CD4-positive, alpha-beta T cell (primary cell): ENCODE measurements at regions not wholly inside any gene's neighbourhood (a gene's known extent, or its start where the extent isn't known, plus 50 kb on each side); places are given as distances from the start of the nearest gene placed in this dataset.
"Not testable (repeated sequence)": the region's sequence is repeated elsewhere in the genome, so short reads cannot be mapped to it uniquely, and the experiment has no call there.

Source experiments
- ATAC-seq: fragments of 200-7000 bp; cut with Tn5 transposase; one replicate; pipeline ENCODE4 v1.10.0; 2022; ENCODE audit warnings: mild to moderate bottlenecking; ENCODE audit not compliant: poor library complexity
- CTCF ChIA-PET: fragments of 350-600 bp; sonication (Branson Sonifier 250); formaldehyde crosslinking; loops from one replicate; lab custom pipeline; 2021; ENCODE audit warnings: antibody characterized with exemption, inconsistent platforms; lab: Charles Lee
- POLR2A ChIA-PET: fragments of 350-600 bp; sonication (Branson Sonifier 250); formaldehyde crosslinking; loops from one replicate; lab custom pipeline; 2021; ENCODE audit warnings: antibody characterized with exemption, inconsistent platforms; lab: Charles Lee
- DNase-seq, 14 experiments: peaks; one replicate each; pipeline ENCODE4 v3.0.0-alpha.2; 2013 to 2020; ENCODE audit warnings: mixed read lengths in 2 of 14
- H3K27ac ChIP-seq, 2 donors: one replicate each; pipeline versions ENCODE4 v1.5.1 to v1.7.0; 2013; ENCODE audit warnings: low read length in 2 of 2, low read depth in 1 of 2, mild to moderate bottlenecking in 1 of 2
- H3K27me3 ChIP-seq, 2 experiments: 1 replicate in 1 of 2; 2 replicates in 1 of 2; pipeline versions ENCODE4 v1.6.1 to v1.7.0; 2013; ENCODE audit warnings: low read length in 2 of 2, control low read depth in 1 of 2, mild to moderate bottlenecking in 1 of 2, moderate library complexity in 1 of 2; ENCODE audit not compliant: insufficient read depth in 2 of 2, control insufficient read depth in 1 of 2
- H3K36me3 ChIP-seq: one replicate; pipeline ENCODE4 v1.6.1; 2013; ENCODE audit warnings: low read length, control low read depth; ENCODE audit not compliant: insufficient read depth
- H3K4me1 ChIP-seq: one replicate; pipeline ENCODE4 v1.6.1; 2013; ENCODE audit warnings: low read length, control low read depth; ENCODE audit not compliant: insufficient read depth
- H3K4me3 ChIP-seq: one replicate; pipeline ENCODE4 v1.5.1; 2013; ENCODE audit warnings: mild to moderate bottlenecking, low read length, moderate library complexity
- H3K9me3 ChIP-seq, 2 experiments: 1 replicate in 1 of 2; 2 replicates in 1 of 2; pipeline versions ENCODE4 v1.6.1 to v1.7.0; 2013; ENCODE audit warnings: low read length in 2 of 2, mild to moderate bottlenecking in 2 of 2, control low read depth in 1 of 2, moderate library complexity in 1 of 2; ENCODE audit not compliant: control insufficient read depth in 1 of 2, insufficient read depth in 1 of 2
- H3K27ac Mint-ChIP-seq: one replicate; pipeline ENCODE4 v1.8.0; 2020; ENCODE audit warnings: mixed read lengths
- H3K27me3 Mint-ChIP-seq: one replicate; pipeline ENCODE4 v1.8.0; 2021; ENCODE audit warnings: mixed read lengths
- H3K36me3 Mint-ChIP-seq: one replicate; pipeline ENCODE4 v1.8.0; 2021; ENCODE audit warnings: low read depth, mixed read lengths
- H3K4me1 Mint-ChIP-seq: one replicate; pipeline ENCODE4 v1.8.0; 2021; ENCODE audit warnings: low read depth, mixed read lengths
- H3K4me3 Mint-ChIP-seq: one replicate; pipeline ENCODE4 v1.8.0; 2020; ENCODE audit warnings: mild to moderate bottlenecking, mixed read lengths
- H3K9me3 Mint-ChIP-seq: one replicate; pipeline ENCODE4 v1.8.0; 2020; ENCODE audit warnings: mixed read lengths
- intact Hi-C, 2 experiments: fragments of 100-400 bp; cut with DNase I in 1 of 2; cut with micrococcal nuclease in 1 of 2; formaldehyde crosslinking; loops; one replicate each; pipeline versions ENCODE4 v1.15.1 to v1.9.0; 2023 to 2025; cut with DNase I, micrococcal nuclease

GRCh38 chr9:64813072-64813471 lies 471.9 kb downstream of the FOXD4L5 start:
- H3K4me3 ChIP-seq, H3K9me3 Mint-ChIP-seq, H3K27me3 ChIP-seq, H3K27ac Mint-ChIP-seq, H3K4me1 ChIP-seq, H3K27me3 Mint-ChIP-seq, ATAC-seq, H3K4me1 Mint-ChIP-seq, H3K4me3 Mint-ChIP-seq, DNase-seq, intact Hi-C loops, POLR2A ChIA-PET, H3K27ac ChIP-seq, H3K36me3 ChIP-seq, CTCF ChIA-PET, H3K36me3 Mint-ChIP-seq, H3K9me3 ChIP-seq: not testable (repeated sequence)

- H3K27me3 Mint-ChIP-seq, H3K27ac Mint-ChIP-seq, H3K27me3 ChIP-seq, H3K9me3 ChIP-seq, H3K4me1 Mint-ChIP-seq, H3K4me1 ChIP-seq, CTCF ChIA-PET, H3K27ac ChIP-seq, DNase-seq, ATAC-seq, H3K36me3 Mint-ChIP-seq, H3K4me3 ChIP-seq, H3K36me3 ChIP-seq, H3K9me3 Mint-ChIP-seq, intact Hi-C loops, POLR2A ChIA-PET, H3K4me3 Mint-ChIP-seq: not testable (repeated sequence)
These were observed 506.3 kb downstream of the FOXD4L5 start for GRCh38 chr9:64778667-64779066.

GRCh38 chr9:64776269-64776668 lies 508.7 kb downstream of the FOXD4L5 start:
- H3K36me3 Mint-ChIP-seq, H3K4me3 Mint-ChIP-seq, H3K9me3 Mint-ChIP-seq, H3K4me1 ChIP-seq, H3K27me3 ChIP-seq, intact Hi-C loops, POLR2A ChIA-PET, H3K4me3 ChIP-seq, H3K36me3 ChIP-seq, CTCF ChIA-PET, H3K4me1 Mint-ChIP-seq, ATAC-seq, H3K27ac ChIP-seq, H3K27me3 Mint-ChIP-seq, DNase-seq, H3K9me3 ChIP-seq, H3K27ac Mint-ChIP-seq: not testable (repeated sequence)

GRCh38 chr9:64774813-64775793 lies 509.9 kb downstream of the FOXD4L5 start:
- ATAC-seq, H3K27ac Mint-ChIP-seq, H3K9me3 Mint-ChIP-seq, H3K4me1 Mint-ChIP-seq, H3K36me3 Mint-ChIP-seq, H3K4me3 Mint-ChIP-seq, H3K27ac ChIP-seq, H3K27me3 Mint-ChIP-seq, H3K36me3 ChIP-seq, CTCF ChIA-PET, H3K4me3 ChIP-seq, POLR2A ChIA-PET, H3K9me3 ChIP-seq, intact Hi-C loops, H3K4me1 ChIP-seq, H3K27me3 ChIP-seq: not testable (repeated sequence)
- DNase-seq, result peak in 6 of 14 experiments; percentile 0 to 30 (median 6)

- intact Hi-C loops, ATAC-seq, POLR2A ChIA-PET, H3K4me1 ChIP-seq, H3K4me3 Mint-ChIP-seq, H3K27ac Mint-ChIP-seq, H3K36me3 Mint-ChIP-seq, H3K4me1 Mint-ChIP-seq, H3K27me3 ChIP-seq, H3K27ac ChIP-seq, H3K27me3 Mint-ChIP-seq, CTCF ChIA-PET, H3K9me3 ChIP-seq, H3K36me3 ChIP-seq, H3K9me3 Mint-ChIP-seq: not testable (repeated sequence)
- peak in 5 of 14 experiments; percentile 0 to 25 (median 11) for DNase-seq
- H3K4me3 ChIP-seq, result peak overlapping the region; percentile 5
These were observed 510.8 kb downstream of the FOXD4L5 start for GRCh38 chr9:64774004-64774812.
